ENCODE measurements at regions not wholly inside any gene's neighbourhood (a gene's known extent, or its start where the extent isn't known, plus 50 kb on each side); places are given as distances from the start of the nearest gene placed in this dataset.
"Not testable (repeated sequence)": the region's sequence is repeated elsewhere in the genome, so short reads cannot be mapped to it uniquely, and the experiment has no call there.

- FAIRE-seq = no peak
Observed at GRCh38 chr2:146992057-146992456, 852.8 kb upstream of the ACVR2A start.

GRCh38 chr2:146990311-146991054 is 854.3 kb upstream of the ACVR2A start:
- no peak for FAIRE-seq

GRCh38 chr2:146989741-146990140 is 855.1 kb upstream of the ACVR2A start:
- no peak for FAIRE-seq

GRCh38 chr2:146987996-146988395 is 856.8 kb upstream of the ACVR2A start:
- FAIRE-seq = no peak

- no peak for FAIRE-seq
Observed at GRCh38 chr2:146986161-146986560, 858.7 kb upstream of the ACVR2A start.

- FAIRE-seq = no peak
Observed at GRCh38 chr2:146985753-146986152, 859.1 kb upstream of the ACVR2A start.

GRCh38 chr2:146984014-146984413 is 860.8 kb upstream of the ACVR2A start:
- FAIRE-seq = no peak

- no peak for FAIRE-seq
Observed at GRCh38 chr2:146982393-146982846, 862.4 kb upstream of the ACVR2A start.

- no peak for FAIRE-seq
Observed at GRCh38 chr2:146981921-146982320, 862.9 kb upstream of the ACVR2A start.

- no peak for FAIRE-seq
Observed at GRCh38 chr2:146979746-146980145, 865.1 kb upstream of the ACVR2A start.

- FAIRE-seq = no peak
Observed at GRCh38 chr2:146978577-146979555, 866.0 kb upstream of the ACVR2A start.

- FAIRE-seq = not testable (repeated sequence)
Observed at GRCh38 chr2:146970981-146971380, 873.8 kb upstream of the ACVR2A start.

GRCh38 chr2:146969703-146970102 is 875.1 kb upstream of the ACVR2A start:
- not testable (repeated sequence) for FAIRE-seq

- no peak for FAIRE-seq
Observed at GRCh38 chr2:146964494-146964893, 880.3 kb upstream of the ACVR2A start.

- no peak for FAIRE-seq
Observed at GRCh38 chr2:146954544-146954943, 890.3 kb upstream of the ACVR2A start.

GRCh38 chr2:146952696-146953095 is 892.1 kb upstream of the ACVR2A start:
- no peak for FAIRE-seq

- FAIRE-seq = no peak
Observed at GRCh38 chr2:146950911-146951310, 893.9 kb upstream of the ACVR2A start.

GRCh38 chr2:146950361-146950760 is 894.5 kb upstream of the ACVR2A start:
- FAIRE-seq = no peak

GRCh38 chr2:146949400-146949799 is 895.4 kb upstream of the ACVR2A start:
- no peak for FAIRE-seq

- FAIRE-seq = no peak
Observed at GRCh38 chr2:146944601-146945000, 900.2 kb upstream of the ACVR2A start.

- FAIRE-seq = no peak
Observed at GRCh38 chr2:146939991-146940685, 904.7 kb upstream of the ACVR2A start.

GRCh38 chr2:146934921-146935320 is 909.9 kb upstream of the ACVR2A start:
- no peak for FAIRE-seq

GRCh38 chr2:146931109-146931508 is 913.7 kb upstream of the ACVR2A start:
- FAIRE-seq = no peak

Data from TTC549 (cell line).